Brain microvascular endothelial cell (primary cell): ENCODE measurements at regions not wholly inside any gene's neighbourhood (a gene's known extent, or its start where the extent isn't known, plus 50 kb on each side); places are given as distances from the start of the nearest gene placed in this dataset.
A peak's percentile ranks its signal among the peaks of the same experiment; 100 is the strongest.

Source experiments
- DNase-seq: peaks from one replicate; pipeline ENCODE4 v3.0.0-alpha.2; 2020
- H3K27ac ChIP-seq: fragments of 250-450 bp; sonication (Bioruptor Pico); 2 replicates; pipeline ENCODE4 v1.5.1; 2020; ENCODE audit warnings: mild to moderate bottlenecking, moderate library complexity
- H3K27me3 ChIP-seq: fragments of 250-450 bp; sonication (Bioruptor Pico); replicated peaks from 2 replicates; pipeline ENCODE4 v1.5.1; 2020; ENCODE audit warnings: mild to moderate bottlenecking
- H3K36me3 ChIP-seq: fragments of 250-450 bp; sonication (Bioruptor Pico); replicated peaks from 2 replicates; pipeline ENCODE4 v1.5.1; 2020; ENCODE audit warnings: mild to moderate bottlenecking
- H3K4me3 ChIP-seq: 2 replicates; pipeline ENCODE4 v1.5.1; 2011; ENCODE audit warnings: low read depth, mild to moderate bottlenecking, control low read depth, low read length, moderate library complexity
- in situ Hi-C: cut with HindIII; loops from 2 replicates; pipeline ENCODE4 v1.10.0; 2017; ENCODE audit warnings: low sequenced_read_pairs, low pct_ligation_motif_present
- TF ChIP-seq, protein P1 (sequence below): IDR thresholded peaks from 2 replicates; pipeline ENCODE4 v1.5.1; 2011; ENCODE audit warnings: low read depth, mild to moderate bottlenecking, moderate library complexity, low read length, control low read depth, inconsistent platforms; ENCODE audit errors: missing control alignments

DNA sequence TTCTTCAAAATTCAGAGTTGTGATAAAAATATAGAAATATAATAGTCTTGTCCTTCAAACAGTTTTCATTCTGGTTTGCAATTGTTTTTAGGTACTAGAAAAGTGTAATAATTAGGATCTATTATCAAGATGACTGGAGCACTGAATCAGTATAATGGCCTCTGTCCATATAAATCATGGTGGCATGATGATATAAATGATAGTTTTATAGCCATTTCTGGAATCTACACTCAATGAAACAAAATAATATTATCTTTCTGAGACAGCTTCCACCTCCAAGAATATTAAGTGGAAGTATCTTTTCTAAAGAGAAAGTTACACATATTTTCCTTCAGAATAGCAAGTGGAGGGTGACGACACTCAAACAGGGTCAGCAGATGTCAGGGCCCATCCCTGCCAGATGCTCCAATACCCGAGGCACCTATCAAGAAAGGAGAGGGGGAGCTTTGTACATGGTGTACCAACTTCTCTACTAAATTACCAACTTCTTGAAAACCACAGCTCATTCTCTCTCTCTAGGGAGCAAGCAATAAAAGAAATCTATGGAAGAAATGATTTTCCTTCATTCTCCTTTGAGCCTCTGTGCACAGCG, 882.7 kb upstream of the CHAC2 start:
- Histone ChIP-seq H3K4me3 (no peak overlapping the region), H3K36me3 (no peaks in the 10 kb centered on the region), H3K27me3 (no peaks in the 10 kb centered on the region), H3K27ac (no peak overlapping the region)
- DNase-seq: no peak
- in situ Hi-C loops: no loop called here
- TF ChIP-seq, protein P1, sequence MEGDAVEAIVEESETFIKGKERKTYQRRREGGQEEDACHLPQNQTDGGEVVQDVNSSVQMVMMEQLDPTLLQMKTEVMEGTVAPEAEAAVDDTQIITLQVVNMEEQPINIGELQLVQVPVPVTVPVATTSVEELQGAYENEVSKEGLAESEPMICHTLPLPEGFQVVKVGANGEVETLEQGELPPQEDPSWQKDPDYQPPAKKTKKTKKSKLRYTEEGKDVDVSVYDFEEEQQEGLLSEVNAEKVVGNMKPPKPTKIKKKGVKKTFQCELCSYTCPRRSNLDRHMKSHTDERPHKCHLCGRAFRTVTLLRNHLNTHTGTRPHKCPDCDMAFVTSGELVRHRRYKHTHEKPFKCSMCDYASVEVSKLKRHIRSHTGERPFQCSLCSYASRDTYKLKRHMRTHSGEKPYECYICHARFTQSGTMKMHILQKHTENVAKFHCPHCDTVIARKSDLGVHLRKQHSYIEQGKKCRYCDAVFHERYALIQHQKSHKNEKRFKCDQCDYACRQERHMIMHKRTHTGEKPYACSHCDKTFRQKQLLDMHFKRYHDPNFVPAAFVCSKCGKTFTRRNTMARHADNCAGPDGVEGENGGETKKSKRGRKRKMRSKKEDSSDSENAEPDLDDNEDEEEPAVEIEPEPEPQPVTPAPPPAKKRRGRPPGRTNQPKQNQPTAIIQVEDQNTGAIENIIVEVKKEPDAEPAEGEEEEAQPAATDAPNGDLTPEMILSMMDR: no peak

DNA sequence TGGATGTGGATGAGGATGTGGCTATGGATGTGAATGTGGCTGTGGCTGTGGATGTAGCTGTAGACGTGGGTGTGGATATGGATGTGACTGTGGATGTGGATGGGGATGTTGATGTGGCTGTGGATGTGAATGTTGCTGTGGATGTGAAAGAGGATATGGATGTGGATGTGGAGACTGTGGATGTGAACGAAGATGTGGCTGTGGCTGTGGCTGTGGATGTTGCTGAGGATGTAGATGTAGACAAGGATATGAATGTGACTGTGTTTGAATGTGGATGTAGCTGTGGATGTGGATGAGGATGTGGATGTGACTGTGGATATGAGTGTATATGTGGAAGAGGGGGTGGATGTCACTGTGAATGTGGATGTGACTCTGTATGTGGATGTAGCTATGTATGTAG, 884.6 kb upstream of the CHAC2 start:
- TF ChIP-seq, protein P1: no peak
- Histone ChIP-seq H3K36me3 (no peaks in the 10 kb centered on the region), H3K27ac (no peak overlapping the region), H3K27me3 (no peaks in the 10 kb centered on the region), H3K4me3 (no peak overlapping the region)
- in situ Hi-C loops: no loop called here
- DNase-seq: no peak

DNA sequence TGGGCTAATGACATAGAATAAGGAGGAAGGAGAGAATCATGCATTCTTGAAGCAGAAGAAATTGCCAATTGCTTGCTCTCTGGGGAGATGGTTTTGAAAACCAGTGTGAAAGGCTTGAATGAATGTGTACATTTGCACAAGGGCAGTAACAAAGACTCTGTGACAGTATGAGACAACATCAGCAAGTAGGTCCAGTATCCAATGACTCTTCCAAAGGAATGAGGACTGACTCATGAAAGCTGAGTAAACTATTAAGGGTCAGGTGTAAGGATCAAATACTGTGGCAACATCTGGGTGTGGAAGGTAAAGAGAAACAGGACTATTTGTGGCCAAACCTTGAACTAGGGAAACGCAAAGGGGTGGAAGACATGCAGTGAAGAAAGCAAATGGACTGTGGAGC, 886.0 kb upstream of the CHAC2 start:
- in situ Hi-C loops: no loop called here
- Histone ChIP-seq H3K27me3 (no peaks in the 10 kb centered on the region), H3K36me3 (no peaks in the 10 kb centered on the region), H3K27ac (peak overlapping the region; percentile 62), H3K4me3 (no peak overlapping the region)
- DNase-seq: peak; percentile 80
- TF ChIP-seq, protein P1: no peak

DNA sequence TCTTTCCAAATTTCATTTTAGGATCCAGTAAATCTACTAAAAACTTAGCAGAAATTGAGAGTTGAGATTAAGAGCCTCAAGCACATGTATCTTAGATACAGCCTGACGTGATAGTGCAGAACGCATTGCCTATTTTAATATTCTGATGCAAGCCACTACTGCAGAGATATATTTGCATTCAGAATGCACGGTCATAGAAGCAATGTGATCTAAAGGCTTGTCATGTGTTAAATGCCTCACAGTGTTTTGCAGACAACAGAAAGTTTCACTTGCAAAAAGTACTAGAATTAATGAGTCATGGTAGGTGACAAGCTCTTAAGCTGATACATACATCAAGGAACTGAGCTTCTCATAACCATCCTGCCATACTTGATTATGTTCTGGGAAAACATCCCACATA, 886.7 kb upstream of the CHAC2 start:
- H3K27me3 ChIP-seq: no peaks in the 10 kb centered on the region
- peak; percentile 18 for DNase-seq
- peak overlapping the region; percentile 62 for H3K27ac ChIP-seq
- no peak overlapping the region for H3K4me3 ChIP-seq
- H3K36me3 ChIP-seq: no peaks in the 10 kb centered on the region
- TF ChIP-seq, protein P1: no peak
- in situ Hi-C loops: no loop called here

DNA sequence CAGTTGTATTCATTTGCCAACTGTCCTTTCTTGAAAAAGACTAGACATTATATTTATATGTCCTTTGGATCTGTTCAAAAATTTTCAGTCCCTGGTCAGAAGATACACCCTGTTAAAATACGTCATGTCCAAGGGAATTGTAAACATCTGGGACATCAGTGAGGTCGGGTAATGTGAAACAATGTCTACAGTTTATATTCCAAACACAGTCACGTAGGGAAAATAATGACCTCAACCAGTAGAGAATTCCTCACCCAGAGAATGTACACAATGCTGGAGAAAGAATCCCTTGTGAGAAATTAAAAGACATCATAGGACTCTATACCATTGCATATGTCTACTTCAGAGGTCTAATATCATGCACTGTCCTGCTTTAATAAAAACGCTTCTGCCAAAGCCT, 888.0 kb upstream of the CHAC2 start:
- TF ChIP-seq, protein P1: no peak
- no peak overlapping the region for H3K4me3 ChIP-seq
- H3K36me3 ChIP-seq: no peaks in the 10 kb centered on the region
- H3K27me3 ChIP-seq: no peaks in the 10 kb centered on the region
- DNase-seq: peak; percentile 64
- in situ Hi-C loops: no loop called here
- H3K27ac ChIP-seq: no peak overlapping the region

DNA sequence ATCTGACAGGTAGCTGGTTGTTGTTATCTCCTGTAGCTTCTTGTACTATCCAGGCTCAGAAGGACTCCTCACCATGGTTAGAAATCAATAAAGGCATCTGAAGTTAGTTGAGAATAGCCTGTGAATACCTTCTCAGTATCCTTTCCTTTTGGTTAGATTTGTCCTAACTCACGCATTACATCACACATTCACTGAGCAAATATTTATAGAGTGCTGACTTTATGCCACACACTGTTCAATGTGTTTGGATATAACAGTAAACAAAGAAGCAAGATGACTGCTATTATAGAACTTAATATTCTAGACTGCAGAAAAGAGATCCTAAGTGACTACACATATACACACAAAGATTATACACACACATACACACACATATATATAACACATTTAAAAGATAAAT, 889.9 kb upstream of the CHAC2 start:
- DNase-seq: no peak
- H3K4me3 ChIP-seq: no peak overlapping the region
- H3K36me3 ChIP-seq: no peaks in the 10 kb centered on the region
- H3K27ac ChIP-seq: no peak overlapping the region
- no peaks in the 10 kb centered on the region for H3K27me3 ChIP-seq
- in situ Hi-C loops: no loop called here
- TF ChIP-seq, protein P1: no peak
